NAMALWA (cell line): ENCODE measurements at regions not wholly inside any gene's neighbourhood (a gene's known extent, or its start where the extent isn't known, plus 50 kb on each side); places are given as distances from the start of the nearest gene placed in this dataset.

Experiments
- DNase-seq: peaks from one replicate; pipeline ENCODE4 v3.0.0-alpha.2; 2015; ENCODE audit warnings: low spot score

- DNase-seq: no peak
Measured at GRCh38 chr3:59542276-59542675, 492.5 kb upstream of the CFAP20DC start.

GRCh38 chr3:59540696-59541095 is 490.9 kb upstream of the CFAP20DC start:
- no peak for DNase-seq

- no peak for DNase-seq
Measured at GRCh38 chr3:59540241-59540640, 490.4 kb upstream of the CFAP20DC start.

- no peak for DNase-seq
Measured at GRCh38 chr3:59538753-59539432, 489.1 kb upstream of the CFAP20DC start.

GRCh38 chr3:59535791-59536221 is 486.0 kb upstream of the CFAP20DC start:
- DNase-seq: no peak

GRCh38 chr3:59531994-59532393 is 482.2 kb upstream of the CFAP20DC start:
- no peak for DNase-seq

- DNase-seq: no peak
Measured at GRCh38 chr3:59531066-59531745, 481.4 kb upstream of the CFAP20DC start.

GRCh38 chr3:59528251-59528650 is 478.4 kb upstream of the CFAP20DC start:
- DNase-seq: no peak

GRCh38 chr3:59527493-59527892 is 477.7 kb upstream of the CFAP20DC start:
- DNase-seq: no peak

- no peak for DNase-seq
Measured at GRCh38 chr3:59526999-59527398, 477.2 kb upstream of the CFAP20DC start.

GRCh38 chr3:59522550-59522949 is 472.7 kb upstream of the CFAP20DC start:
- no peak for DNase-seq

GRCh38 chr3:59519094-59519493 is 469.3 kb upstream of the CFAP20DC start:
- no peak for DNase-seq

GRCh38 chr3:59518283-59519055 is 468.6 kb upstream of the CFAP20DC start:
- no peak for DNase-seq

- DNase-seq: no peak
Measured at GRCh38 chr3:59517388-59517787, 467.6 kb upstream of the CFAP20DC start.

- DNase-seq: no peak
Measured at GRCh38 chr3:59515966-59516365, 466.1 kb upstream of the CFAP20DC start.

- no peak for DNase-seq
Measured at GRCh38 chr3:59514865-59515482, 465.1 kb upstream of the CFAP20DC start.

GRCh38 chr3:59513570-59513969 is 463.7 kb upstream of the CFAP20DC start:
- DNase-seq: no peak

GRCh38 chr3:59512066-59512465 is 462.2 kb upstream of the CFAP20DC start:
- DNase-seq: no peak

- no peak for DNase-seq
Measured at GRCh38 chr3:59510576-59510975, 460.8 kb upstream of the CFAP20DC start.

GRCh38 chr3:59508273-59508672 is 458.4 kb upstream of the CFAP20DC start:
- DNase-seq: no peak

- no peak for DNase-seq
Measured at GRCh38 chr3:59506191-59506590, 456.4 kb upstream of the CFAP20DC start.

- DNase-seq: no peak
Measured at GRCh38 chr3:59503441-59503840, 453.6 kb upstream of the CFAP20DC start.

- DNase-seq: no peak
Measured at GRCh38 chr3:59502806-59503205, 453.0 kb upstream of the CFAP20DC start.
